GM23338 (cell line): ENCODE measurements at regions not wholly inside any gene's neighbourhood (a gene's known extent, or its start where the extent isn't known, plus 50 kb on each side); places are given as distances from the start of the nearest gene placed in this dataset.

Experiments used
- ATAC-seq: fragments of 200-7000 bp; cut with Tn5 transposase; 3 replicates; pipeline ENCODE4 v1.9.1; 2020
- DNase-seq: peaks from one replicate; pipeline ENCODE4 v3.0.0-alpha.2; 2015; ENCODE audit warnings: low spot score
- H2AFZ ChIP-seq: fragments of 200-600 bp; sonication (generic); 2 replicates; pipeline ENCODE4 v1.8.0; 2016; ENCODE audit warnings: antibody characterized with exemption, mild to moderate bottlenecking, moderate library complexity
- H3F3A ChIP-seq: fragments of 200-600 bp; sonication (generic); replicated peaks from 2 replicates; pipeline ENCODE4 v1.8.0; 2017; ENCODE audit warnings: antibody characterized with exemption, mixed run types, low read depth
- H3K27ac ChIP-seq: fragments of 200-600 bp; sonication (generic); 2 replicates; pipeline ENCODE4 v1.6.1; 2016; ENCODE audit warnings: low read depth
- H3K27me3 ChIP-seq: fragments of 200-600 bp; sonication (generic); 2 replicates; pipeline ENCODE4 v1.8.0; 2016; ENCODE audit warnings: mild to moderate bottlenecking, mixed run types, moderate library complexity; ENCODE audit not compliant: insufficient read depth
- H3K36me3 ChIP-seq: fragments of 200-600 bp; sonication (generic); 2 replicates; pipeline ENCODE4 v1.8.0; 2016; ENCODE audit warnings: mild to moderate bottlenecking; ENCODE audit not compliant: insufficient read depth
- H3K4me1 ChIP-seq: fragments of 200-600 bp; sonication (generic); 2 replicates; pipeline ENCODE4 v1.8.0; 2016; ENCODE audit warnings: mild to moderate bottlenecking, moderate library complexity; ENCODE audit not compliant: insufficient read depth
- H3K4me2 ChIP-seq: fragments of 200-600 bp; sonication (generic); 2 replicates; pipeline ENCODE4 v1.7.1; 2017; ENCODE audit warnings: mixed run types
- H3K4me3 ChIP-seq: fragments of 200-600 bp; sonication (generic); 2 replicates; pipeline ENCODE4 v1.6.1; 2016; ENCODE audit warnings: mixed run types
- H3K79me2 ChIP-seq: fragments of 200-600 bp; sonication (generic); replicated peaks from 2 replicates; pipeline ENCODE4 v1.8.0; 2017; ENCODE audit warnings: mild to moderate bottlenecking; ENCODE audit not compliant: insufficient read depth
- H3K9me2 ChIP-seq: fragments of 200-600 bp; sonication (generic); 2 replicates; pipeline ENCODE4 v1.8.0; 2017; ENCODE audit not compliant: insufficient read depth
- H4K20me1 ChIP-seq: fragments of 200-600 bp; sonication (generic); replicated peaks from 2 replicates; pipeline ENCODE4 v1.8.0; 2017; ENCODE audit warnings: mild to moderate bottlenecking; ENCODE audit not compliant: insufficient read depth
- H3K27ac Mint-ChIP-seq: 2 replicates; pipeline ENCODE4 v1.8.0; 2020; ENCODE audit warnings: inconsistent platforms, mild to moderate bottlenecking, moderate library complexity, mixed read lengths
- H3K27me3 Mint-ChIP-seq: 3 replicates; pipeline ENCODE4 v1.8.0; 2022; ENCODE audit warnings: low read depth, mild to moderate bottlenecking, moderate library complexity, mixed read lengths, inconsistent platforms; ENCODE audit not compliant: insufficient read depth, poor library complexity
- H3K36me3 Mint-ChIP-seq: 3 replicates; pipeline ENCODE4 v1.8.0; 2021; ENCODE audit warnings: low read depth, mild to moderate bottlenecking, inconsistent platforms, moderate library complexity, mixed read lengths
- H3K4me1 Mint-ChIP-seq: 3 replicates; pipeline ENCODE4 v1.8.0; 2020; ENCODE audit warnings: mild to moderate bottlenecking, inconsistent platforms, mixed read lengths
- H3K4me3 Mint-ChIP-seq: 3 replicates; pipeline ENCODE4 v1.8.0; 2021; ENCODE audit warnings: moderate library complexity, mild to moderate bottlenecking, inconsistent platforms, mixed read lengths
- H3K9me3 Mint-ChIP-seq: 3 replicates; pipeline ENCODE4 v1.8.0; 2020; ENCODE audit warnings: moderate library complexity, mild to moderate bottlenecking, inconsistent platforms, mixed read lengths
- CREB1 ChIP-seq: fragments of 250-450 bp; sonication (Bioruptor Pico); IDR thresholded peaks from 2 replicates; pipeline ENCODE4 v1.5.0; 2020; ENCODE audit warnings: low read depth, mild to moderate bottlenecking, moderate library complexity
- EZH2 ChIP-seq: fragments of 200-600 bp; sonication (generic); IDR thresholded peaks from one replicate; pipeline ENCODE4 v1.8.0; 2017; ENCODE audit warnings: antibody characterized with exemption, mild to moderate bottlenecking, low read depth; ENCODE audit not compliant: unreplicated experiment
- JUNB ChIP-seq: IDR thresholded peaks from one replicate; pipeline ENCODE4 v1.6.1; 2016; ENCODE audit warnings: antibody characterized with exemption; ENCODE audit not compliant: unreplicated experiment
- NANOG ChIP-seq: IDR thresholded peaks from 2 replicates; pipeline ENCODE4 v1.6.1; 2016; ENCODE audit warnings: antibody characterized with exemption, borderline replicate concordance
- POLR2AphosphoS5 ChIP-seq: IDR thresholded peaks from 2 replicates; pipeline ENCODE4 v1.6.1; 2016; ENCODE audit warnings: antibody characterized with exemption, low read depth
- STAT1 ChIP-seq: IDR thresholded peaks from one replicate; pipeline ENCODE4 v1.6.1; 2016; ENCODE audit warnings: antibody characterized with exemption; ENCODE audit not compliant: unreplicated experiment
- ZNF114 ChIP-seq: fragments of 250-450 bp; sonication (Bioruptor Pico); IDR thresholded peaks from 2 replicates; pipeline ENCODE4 v1.5.0; 2020; ENCODE audit warnings: mild to moderate bottlenecking, moderate library complexity
- ZNF331 ChIP-seq: fragments of 250-450 bp; sonication (Bioruptor Pico); IDR thresholded peaks from 2 replicates; pipeline ENCODE4 v1.5.0; 2020; ENCODE audit warnings: low read depth, mild to moderate bottlenecking, moderate library complexity
- TF ChIP-seq, protein P1 (sequence below): IDR thresholded peaks from 2 replicates; pipeline ENCODE4 v1.6.1; 2016; ENCODE audit warnings: antibody characterized with exemption
- TF ChIP-seq, protein P2 (sequence below): IDR thresholded peaks from one replicate; pipeline ENCODE4 v1.6.1; 2018; ENCODE audit warnings: antibody characterized with exemption; ENCODE audit not compliant: unreplicated experiment
- TF ChIP-seq, protein P3 (sequence below): fragments of 250-450 bp; sonication (Bioruptor Pico); IDR thresholded peaks from 2 replicates; pipeline ENCODE4 v1.5.0; 2020; ENCODE audit warnings: mild to moderate bottlenecking, moderate library complexity
- TF ChIP-seq, protein P4 (sequence below), 2 experiments: fragments of 200-600 bp in 1 of 2; sonication (generic) in 1 of 2; conservative IDR thresholded peaks; 2 replicates each; pipeline versions ENCODE4 v1.5.1 to v1.6.1; 2016 to 2017; ENCODE audit warnings: antibody characterized with exemption in 2 of 2, low read depth in 2 of 2, mild to moderate bottlenecking in 2 of 2, moderate library complexity in 1 of 2

DNA sequence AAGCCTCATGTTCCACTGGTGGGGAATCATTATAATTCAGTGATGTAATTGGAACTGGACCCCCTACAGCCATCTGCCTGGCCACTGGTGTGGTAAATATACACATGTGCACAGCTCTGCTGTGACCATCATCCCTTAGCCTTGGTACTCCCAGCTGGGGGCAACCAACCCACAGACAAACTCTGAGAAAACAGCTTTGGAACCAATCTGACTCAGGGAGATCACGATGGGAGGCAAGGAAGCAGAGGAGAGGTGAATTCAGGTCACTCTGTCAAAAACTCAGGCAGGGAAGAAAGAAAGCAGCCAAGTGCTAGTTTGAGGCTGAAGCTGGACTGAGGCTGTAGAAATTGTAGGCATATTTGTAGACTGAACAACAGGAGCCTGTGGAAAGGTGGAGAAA, 197.8 kb upstream of the GALNT2 start (continued):
- TF ChIP-seq, protein P1, sequence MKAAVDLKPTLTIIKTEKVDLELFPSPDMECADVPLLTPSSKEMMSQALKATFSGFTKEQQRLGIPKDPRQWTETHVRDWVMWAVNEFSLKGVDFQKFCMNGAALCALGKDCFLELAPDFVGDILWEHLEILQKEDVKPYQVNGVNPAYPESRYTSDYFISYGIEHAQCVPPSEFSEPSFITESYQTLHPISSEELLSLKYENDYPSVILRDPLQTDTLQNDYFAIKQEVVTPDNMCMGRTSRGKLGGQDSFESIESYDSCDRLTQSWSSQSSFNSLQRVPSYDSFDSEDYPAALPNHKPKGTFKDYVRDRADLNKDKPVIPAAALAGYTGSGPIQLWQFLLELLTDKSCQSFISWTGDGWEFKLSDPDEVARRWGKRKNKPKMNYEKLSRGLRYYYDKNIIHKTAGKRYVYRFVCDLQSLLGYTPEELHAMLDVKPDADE = no peak
- no peak for TF ChIP-seq ZNF114
- TF ChIP-seq EZH2 = no peak
- no peak for TF ChIP-seq CREB1 (CRISPR knock-in tag)

DNA sequence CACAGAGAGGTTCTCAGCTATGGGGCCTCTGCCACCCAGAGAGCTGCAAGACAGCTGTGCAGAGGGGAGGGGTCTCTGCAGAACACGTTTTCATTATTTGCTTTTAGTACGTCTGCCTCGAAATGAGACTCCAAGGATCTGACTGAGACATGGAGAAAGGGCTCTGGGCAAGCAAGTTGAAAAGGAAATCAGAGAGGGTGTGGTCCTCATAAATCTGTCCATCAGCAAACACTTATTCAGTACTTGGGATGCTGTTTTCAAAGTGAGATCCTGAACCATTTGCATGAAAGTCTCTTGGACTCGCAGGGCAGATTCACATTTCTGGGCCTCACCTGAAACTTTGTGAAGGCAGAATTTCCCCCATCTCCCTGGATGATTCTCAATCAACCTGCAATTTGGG, 197.4 kb upstream of the GALNT2 start:
- H3K4me1 ChIP-seq = no peaks in the 10 kb centered on the region
- Mint-ChIP-seq H3K27ac (no peak overlapping the region), H3K4me3 (no peak overlapping the region), H3K9me3 (no peaks in the 10 kb centered on the region; the same call in 2 of the 3 replicates), H3K27me3 (peaks cover 4% of the 10 kb centered on the region), H3K36me3 (no peaks in the 10 kb centered on the region), H3K4me1 (no peaks in the 10 kb centered on the region)
- ATAC-seq (no peak), DNase-seq (no peak)
- no peaks in the 10 kb centered on the region for H3K36me3 ChIP-seq
- H3K27me3 ChIP-seq = no peaks in the 10 kb centered on the region
- H3K27ac ChIP-seq = no peak overlapping the region
- no peaks in the 10 kb centered on the region for H3F3A ChIP-seq
- peaks cover 7% of the 10 kb centered on the region; the same call in 1 of the 2 replicates for H3K9me2 ChIP-seq
- H3K4me3 ChIP-seq = no peak overlapping the region
- H3K79me2 ChIP-seq = no peaks in the 10 kb centered on the region
- H3K4me2 ChIP-seq = no peak overlapping the region
- no peaks in the 10 kb centered on the region for H4K20me1 ChIP-seq
- no peak overlapping the region for H2AFZ ChIP-seq
- TF ChIP-seq, protein P2, sequence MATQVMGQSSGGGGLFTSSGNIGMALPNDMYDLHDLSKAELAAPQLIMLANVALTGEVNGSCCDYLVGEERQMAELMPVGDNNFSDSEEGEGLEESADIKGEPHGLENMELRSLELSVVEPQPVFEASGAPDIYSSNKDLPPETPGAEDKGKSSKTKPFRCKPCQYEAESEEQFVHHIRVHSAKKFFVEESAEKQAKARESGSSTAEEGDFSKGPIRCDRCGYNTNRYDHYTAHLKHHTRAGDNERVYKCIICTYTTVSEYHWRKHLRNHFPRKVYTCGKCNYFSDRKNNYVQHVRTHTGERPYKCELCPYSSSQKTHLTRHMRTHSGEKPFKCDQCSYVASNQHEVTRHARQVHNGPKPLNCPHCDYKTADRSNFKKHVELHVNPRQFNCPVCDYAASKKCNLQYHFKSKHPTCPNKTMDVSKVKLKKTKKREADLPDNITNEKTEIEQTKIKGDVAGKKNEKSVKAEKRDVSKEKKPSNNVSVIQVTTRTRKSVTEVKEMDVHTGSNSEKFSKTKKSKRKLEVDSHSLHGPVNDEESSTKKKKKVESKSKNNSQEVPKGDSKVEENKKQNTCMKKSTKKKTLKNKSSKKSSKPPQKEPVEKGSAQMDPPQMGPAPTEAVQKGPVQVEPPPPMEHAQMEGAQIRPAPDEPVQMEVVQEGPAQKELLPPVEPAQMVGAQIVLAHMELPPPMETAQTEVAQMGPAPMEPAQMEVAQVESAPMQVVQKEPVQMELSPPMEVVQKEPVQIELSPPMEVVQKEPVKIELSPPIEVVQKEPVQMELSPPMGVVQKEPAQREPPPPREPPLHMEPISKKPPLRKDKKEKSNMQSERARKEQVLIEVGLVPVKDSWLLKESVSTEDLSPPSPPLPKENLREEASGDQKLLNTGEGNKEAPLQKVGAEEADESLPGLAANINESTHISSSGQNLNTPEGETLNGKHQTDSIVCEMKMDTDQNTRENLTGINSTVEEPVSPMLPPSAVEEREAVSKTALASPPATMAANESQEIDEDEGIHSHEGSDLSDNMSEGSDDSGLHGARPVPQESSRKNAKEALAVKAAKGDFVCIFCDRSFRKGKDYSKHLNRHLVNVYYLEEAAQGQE = no peak
- TF ChIP-seq, protein P1 = no peak
- TF ChIP-seq STAT1 = no peak
- no peak for TF ChIP-seq EZH2
- no peak for TF ChIP-seq ZNF114
- TF ChIP-seq JUNB = no peak
- no peak for TF ChIP-seq CREB1 (CRISPR knock-in tag)
- TF ChIP-seq POLR2AphosphoS5 = no peak
- no peak for TF ChIP-seq ZNF331
- TF ChIP-seq, protein P3, sequence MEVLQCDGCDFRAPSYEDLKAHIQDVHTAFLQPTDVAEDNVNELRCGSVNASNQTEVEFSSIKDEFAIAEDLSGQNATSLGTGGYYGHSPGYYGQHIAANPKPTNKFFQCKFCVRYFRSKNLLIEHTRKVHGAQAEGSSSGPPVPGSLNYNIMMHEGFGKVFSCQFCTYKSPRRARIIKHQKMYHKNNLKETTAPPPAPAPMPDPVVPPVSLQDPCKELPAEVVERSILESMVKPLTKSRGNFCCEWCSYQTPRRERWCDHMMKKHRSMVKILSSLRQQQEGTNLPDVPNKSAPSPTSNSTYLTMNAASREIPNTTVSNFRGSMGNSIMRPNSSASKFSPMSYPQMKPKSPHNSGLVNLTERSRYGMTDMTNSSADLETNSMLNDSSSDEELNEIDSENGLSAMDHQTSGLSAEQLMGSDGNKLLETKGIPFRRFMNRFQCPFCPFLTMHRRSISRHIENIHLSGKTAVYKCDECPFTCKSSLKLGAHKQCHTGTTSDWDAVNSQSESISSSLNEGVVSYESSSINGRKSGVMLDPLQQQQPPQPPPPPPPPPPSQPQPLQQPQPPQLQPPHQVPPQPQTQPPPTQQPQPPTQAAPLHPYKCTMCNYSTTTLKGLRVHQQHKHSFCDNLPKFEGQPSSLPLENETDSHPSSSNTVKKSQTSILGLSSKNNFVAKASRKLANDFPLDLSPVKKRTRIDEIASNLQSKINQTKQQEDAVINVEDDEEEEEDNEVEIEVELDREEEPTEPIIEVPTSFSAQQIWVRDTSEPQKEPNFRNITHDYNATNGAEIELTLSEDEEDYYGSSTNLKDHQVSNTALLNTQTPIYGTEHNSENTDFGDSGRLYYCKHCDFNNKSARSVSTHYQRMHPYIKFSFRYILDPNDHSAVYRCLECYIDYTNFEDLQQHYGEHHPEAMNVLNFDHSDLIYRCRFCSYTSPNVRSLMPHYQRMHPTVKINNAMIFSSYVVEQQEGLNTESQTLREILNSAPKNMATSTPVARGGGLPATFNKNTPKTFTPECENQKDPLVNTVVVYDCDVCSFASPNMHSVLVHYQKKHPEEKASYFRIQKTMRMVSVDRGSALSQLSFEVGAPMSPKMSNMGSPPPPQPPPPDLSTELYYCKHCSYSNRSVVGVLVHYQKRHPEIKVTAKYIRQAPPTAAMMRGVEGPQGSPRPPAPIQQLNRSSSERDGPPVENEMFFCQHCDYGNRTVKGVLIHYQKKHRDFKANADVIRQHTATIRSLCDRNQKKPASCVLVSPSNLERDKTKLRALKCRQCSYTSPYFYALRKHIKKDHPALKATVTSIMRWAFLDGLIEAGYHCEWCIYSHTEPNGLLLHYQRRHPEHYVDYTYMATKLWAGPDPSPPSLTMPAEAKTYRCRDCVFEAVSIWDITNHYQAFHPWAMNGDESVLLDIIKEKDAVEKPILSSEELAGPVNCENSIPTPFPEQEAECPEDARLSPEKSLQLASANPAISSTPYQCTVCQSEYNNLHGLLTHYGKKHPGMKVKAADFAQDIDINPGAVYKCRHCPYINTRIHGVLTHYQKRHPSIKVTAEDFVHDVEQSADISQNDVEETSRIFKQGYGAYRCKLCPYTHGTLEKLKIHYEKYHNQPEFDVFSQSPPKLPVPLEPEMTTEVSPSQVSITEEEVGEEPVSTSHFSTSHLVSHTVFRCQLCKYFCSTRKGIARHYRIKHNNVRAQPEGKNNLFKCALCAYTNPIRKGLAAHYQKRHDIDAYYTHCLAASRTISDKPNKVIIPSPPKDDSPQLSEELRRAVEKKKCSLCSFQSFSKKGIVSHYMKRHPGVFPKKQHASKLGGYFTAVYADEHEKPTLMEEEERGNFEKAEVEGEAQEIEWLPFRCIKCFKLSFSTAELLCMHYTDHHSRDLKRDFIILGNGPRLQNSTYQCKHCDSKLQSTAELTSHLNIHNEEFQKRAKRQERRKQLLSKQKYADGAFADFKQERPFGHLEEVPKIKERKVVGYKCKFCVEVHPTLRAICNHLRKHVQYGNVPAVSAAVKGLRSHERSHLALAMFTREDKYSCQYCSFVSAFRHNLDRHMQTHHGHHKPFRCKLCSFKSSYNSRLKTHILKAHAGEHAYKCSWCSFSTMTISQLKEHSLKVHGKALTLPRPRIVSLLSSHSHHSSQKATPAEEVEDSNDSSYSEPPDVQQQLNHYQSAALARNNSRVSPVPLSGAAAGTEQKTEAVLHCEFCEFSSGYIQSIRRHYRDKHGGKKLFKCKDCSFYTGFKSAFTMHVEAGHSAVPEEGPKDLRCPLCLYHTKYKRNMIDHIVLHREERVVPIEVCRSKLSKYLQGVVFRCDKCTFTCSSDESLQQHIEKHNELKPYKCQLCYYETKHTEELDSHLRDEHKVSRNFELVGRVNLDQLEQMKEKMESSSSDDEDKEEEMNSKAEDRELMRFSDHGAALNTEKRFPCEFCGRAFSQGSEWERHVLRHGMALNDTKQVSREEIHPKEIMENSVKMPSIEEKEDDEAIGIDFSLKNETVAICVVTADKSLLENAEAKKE (CRISPR knock-in tag) = no peak
- no peak for TF ChIP-seq NANOG
- TF ChIP-seq, protein P4, sequence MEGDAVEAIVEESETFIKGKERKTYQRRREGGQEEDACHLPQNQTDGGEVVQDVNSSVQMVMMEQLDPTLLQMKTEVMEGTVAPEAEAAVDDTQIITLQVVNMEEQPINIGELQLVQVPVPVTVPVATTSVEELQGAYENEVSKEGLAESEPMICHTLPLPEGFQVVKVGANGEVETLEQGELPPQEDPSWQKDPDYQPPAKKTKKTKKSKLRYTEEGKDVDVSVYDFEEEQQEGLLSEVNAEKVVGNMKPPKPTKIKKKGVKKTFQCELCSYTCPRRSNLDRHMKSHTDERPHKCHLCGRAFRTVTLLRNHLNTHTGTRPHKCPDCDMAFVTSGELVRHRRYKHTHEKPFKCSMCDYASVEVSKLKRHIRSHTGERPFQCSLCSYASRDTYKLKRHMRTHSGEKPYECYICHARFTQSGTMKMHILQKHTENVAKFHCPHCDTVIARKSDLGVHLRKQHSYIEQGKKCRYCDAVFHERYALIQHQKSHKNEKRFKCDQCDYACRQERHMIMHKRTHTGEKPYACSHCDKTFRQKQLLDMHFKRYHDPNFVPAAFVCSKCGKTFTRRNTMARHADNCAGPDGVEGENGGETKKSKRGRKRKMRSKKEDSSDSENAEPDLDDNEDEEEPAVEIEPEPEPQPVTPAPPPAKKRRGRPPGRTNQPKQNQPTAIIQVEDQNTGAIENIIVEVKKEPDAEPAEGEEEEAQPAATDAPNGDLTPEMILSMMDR (conservative IDR thresholded peaks at IDR 0.05; ENCODE audit: low read depth in 2 of 2) = no peak
